ENCODE measurements at regions not wholly inside any gene's neighbourhood (a gene's known extent, or its start where the extent isn't known, plus 50 kb on each side); places are given as distances from the start of the nearest gene placed in this dataset.

DNA sequence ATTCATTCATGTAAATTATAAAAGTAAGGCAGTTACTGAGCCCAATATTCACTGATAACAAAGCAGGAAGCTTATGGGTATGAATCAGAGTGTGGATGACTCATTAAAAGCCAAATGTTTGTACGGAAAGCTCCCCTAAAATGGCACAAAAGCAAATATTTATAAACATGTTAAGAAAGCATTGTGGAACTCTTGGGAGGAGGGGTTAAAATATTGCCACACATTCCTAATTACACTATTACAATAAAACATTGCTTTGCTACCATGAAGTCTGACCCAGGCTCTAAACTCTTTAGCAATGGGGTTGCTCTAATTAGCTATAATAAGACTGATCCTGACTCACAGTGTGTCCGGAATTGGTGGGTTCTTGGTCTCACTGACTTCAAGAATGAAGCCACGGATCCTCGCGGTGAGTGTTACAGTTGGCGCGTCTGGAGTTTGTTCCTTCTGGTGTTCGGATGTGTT lies 110.9 kb downstream of the NAB1 start:
- TF ChIP-seq POLR2AphosphoS5 (IDR thresholded peaks at IDR 0.05; ENCODE audit: low read depth): no peak
- TF ChIP-seq, protein P1, sequence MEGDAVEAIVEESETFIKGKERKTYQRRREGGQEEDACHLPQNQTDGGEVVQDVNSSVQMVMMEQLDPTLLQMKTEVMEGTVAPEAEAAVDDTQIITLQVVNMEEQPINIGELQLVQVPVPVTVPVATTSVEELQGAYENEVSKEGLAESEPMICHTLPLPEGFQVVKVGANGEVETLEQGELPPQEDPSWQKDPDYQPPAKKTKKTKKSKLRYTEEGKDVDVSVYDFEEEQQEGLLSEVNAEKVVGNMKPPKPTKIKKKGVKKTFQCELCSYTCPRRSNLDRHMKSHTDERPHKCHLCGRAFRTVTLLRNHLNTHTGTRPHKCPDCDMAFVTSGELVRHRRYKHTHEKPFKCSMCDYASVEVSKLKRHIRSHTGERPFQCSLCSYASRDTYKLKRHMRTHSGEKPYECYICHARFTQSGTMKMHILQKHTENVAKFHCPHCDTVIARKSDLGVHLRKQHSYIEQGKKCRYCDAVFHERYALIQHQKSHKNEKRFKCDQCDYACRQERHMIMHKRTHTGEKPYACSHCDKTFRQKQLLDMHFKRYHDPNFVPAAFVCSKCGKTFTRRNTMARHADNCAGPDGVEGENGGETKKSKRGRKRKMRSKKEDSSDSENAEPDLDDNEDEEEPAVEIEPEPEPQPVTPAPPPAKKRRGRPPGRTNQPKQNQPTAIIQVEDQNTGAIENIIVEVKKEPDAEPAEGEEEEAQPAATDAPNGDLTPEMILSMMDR (IDR thresholded peaks at IDR 0.05; ENCODE audit: insufficient read depth, low read length): no peak
- no peak for TF ChIP-seq GABPA (IDR thresholded peaks at IDR 0.05; ENCODE audit: low read depth)
- TF ChIP-seq, protein P2, sequence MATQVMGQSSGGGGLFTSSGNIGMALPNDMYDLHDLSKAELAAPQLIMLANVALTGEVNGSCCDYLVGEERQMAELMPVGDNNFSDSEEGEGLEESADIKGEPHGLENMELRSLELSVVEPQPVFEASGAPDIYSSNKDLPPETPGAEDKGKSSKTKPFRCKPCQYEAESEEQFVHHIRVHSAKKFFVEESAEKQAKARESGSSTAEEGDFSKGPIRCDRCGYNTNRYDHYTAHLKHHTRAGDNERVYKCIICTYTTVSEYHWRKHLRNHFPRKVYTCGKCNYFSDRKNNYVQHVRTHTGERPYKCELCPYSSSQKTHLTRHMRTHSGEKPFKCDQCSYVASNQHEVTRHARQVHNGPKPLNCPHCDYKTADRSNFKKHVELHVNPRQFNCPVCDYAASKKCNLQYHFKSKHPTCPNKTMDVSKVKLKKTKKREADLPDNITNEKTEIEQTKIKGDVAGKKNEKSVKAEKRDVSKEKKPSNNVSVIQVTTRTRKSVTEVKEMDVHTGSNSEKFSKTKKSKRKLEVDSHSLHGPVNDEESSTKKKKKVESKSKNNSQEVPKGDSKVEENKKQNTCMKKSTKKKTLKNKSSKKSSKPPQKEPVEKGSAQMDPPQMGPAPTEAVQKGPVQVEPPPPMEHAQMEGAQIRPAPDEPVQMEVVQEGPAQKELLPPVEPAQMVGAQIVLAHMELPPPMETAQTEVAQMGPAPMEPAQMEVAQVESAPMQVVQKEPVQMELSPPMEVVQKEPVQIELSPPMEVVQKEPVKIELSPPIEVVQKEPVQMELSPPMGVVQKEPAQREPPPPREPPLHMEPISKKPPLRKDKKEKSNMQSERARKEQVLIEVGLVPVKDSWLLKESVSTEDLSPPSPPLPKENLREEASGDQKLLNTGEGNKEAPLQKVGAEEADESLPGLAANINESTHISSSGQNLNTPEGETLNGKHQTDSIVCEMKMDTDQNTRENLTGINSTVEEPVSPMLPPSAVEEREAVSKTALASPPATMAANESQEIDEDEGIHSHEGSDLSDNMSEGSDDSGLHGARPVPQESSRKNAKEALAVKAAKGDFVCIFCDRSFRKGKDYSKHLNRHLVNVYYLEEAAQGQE (IDR thresholded peaks at IDR 0.05; ENCODE audit: insufficient replicate concordance, low read depth): no peak

Data from HL-60 (cell line).